ENCODE measurements at regions not wholly inside any gene's neighbourhood (a gene's known extent, or its start where the extent isn't known, plus 50 kb on each side); places are given as distances from the start of the nearest gene placed in this dataset.
"Not testable (repeated sequence)": the region's sequence is repeated elsewhere in the genome, so short reads cannot be mapped to it uniquely, and the experiment has no call there.

DNA sequence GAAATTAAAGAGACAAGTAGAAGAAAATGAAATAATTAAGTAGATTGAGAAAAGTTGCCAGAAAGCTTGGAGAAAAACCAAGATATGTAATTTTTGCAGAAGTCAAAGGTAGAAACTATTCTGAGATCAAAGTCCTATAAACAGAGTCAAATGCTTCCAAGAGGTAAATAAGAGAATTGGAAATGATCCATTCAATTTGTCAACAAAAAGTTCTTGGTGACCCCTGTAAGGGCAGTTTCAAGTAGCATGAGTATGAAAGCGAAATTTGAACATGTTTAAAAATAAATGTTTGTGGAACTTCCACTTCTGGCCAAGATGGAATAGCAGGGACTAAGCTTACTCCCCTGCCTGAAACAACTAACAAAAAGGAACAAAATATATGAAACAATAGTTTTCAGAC is 562.0 kb downstream of the SMARCA1 start:
- Histone ChIP-seq H3K9ac (ENCODE audit: low read length) (no peak overlapping the region), H3K4me1 (ENCODE audit: insufficient read depth, low read length, severe bottlenecking) (no peaks in the 10 kb centered on the region), H3K9me3 (ENCODE audit: low read length) (no peaks in the 10 kb centered on the region), H3F3A (ENCODE audit: insufficient read depth, low read length) (no peaks in the 10 kb centered on the region), H3K27ac (ENCODE audit: low read depth, low read length, poor library complexity, severe bottlenecking) (no peak overlapping the region), H3K9me2 (ENCODE audit: low read depth, low read length) (no peaks in the 10 kb centered on the region), H3K27me3 (ENCODE audit: insufficient read depth, low read length) (no peaks in the 10 kb centered on the region), H3K4me2 (ENCODE audit: low read length) (no peak overlapping the region), H2AFZ (ENCODE audit: low read length) (no peak overlapping the region), H3K4me3 (ENCODE audit: low read depth, low read length, poor library complexity, severe bottlenecking) (no peak overlapping the region), H4K20me1 (ENCODE audit: insufficient read depth, low read length) (no peaks in the 10 kb centered on the region), H3K79me2 (ENCODE audit: insufficient read depth, low read length) (no peaks in the 10 kb centered on the region), H3K36me3 (ENCODE audit: insufficient read depth, low read length) (no peaks in the 10 kb centered on the region)
- TF ChIP-seq, protein P1, sequence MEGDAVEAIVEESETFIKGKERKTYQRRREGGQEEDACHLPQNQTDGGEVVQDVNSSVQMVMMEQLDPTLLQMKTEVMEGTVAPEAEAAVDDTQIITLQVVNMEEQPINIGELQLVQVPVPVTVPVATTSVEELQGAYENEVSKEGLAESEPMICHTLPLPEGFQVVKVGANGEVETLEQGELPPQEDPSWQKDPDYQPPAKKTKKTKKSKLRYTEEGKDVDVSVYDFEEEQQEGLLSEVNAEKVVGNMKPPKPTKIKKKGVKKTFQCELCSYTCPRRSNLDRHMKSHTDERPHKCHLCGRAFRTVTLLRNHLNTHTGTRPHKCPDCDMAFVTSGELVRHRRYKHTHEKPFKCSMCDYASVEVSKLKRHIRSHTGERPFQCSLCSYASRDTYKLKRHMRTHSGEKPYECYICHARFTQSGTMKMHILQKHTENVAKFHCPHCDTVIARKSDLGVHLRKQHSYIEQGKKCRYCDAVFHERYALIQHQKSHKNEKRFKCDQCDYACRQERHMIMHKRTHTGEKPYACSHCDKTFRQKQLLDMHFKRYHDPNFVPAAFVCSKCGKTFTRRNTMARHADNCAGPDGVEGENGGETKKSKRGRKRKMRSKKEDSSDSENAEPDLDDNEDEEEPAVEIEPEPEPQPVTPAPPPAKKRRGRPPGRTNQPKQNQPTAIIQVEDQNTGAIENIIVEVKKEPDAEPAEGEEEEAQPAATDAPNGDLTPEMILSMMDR (IDR thresholded peaks at IDR 0.05; ENCODE audit: low read length): no peak
- TF ChIP-seq EZH2 (IDR thresholded peaks at IDR 0.05; ENCODE audit: borderline replicate concordance, low read length): no peak

DNA sequence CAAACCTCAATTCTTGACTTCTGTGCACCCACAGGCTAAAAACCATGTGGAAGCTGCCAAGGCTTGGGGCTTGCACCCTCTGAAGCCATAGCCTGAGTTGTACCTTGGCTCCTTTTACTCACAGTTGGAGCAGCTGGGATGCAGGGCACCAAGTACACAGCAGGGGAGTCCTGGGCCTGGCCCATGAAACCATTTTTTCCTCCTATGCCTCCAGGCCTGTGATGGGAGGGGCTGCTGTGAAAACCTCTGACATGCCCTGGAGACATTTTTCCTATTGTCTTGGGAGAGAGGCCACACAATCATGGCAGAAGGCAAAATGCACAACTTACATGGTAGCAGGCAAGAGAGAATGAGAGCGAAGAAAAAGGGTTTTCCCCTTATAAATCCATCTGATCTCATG is 568.6 kb downstream of the SMARCA1 start:
- not testable (repeated sequence) for H3K4me1 ChIP-seq (ENCODE audit: insufficient read depth, low read length, severe bottlenecking); H3F3A ChIP-seq (ENCODE audit: insufficient read depth, low read length); H3K9me2 ChIP-seq (ENCODE audit: low read depth, low read length); H3K27ac ChIP-seq (ENCODE audit: low read depth, low read length, poor library complexity, severe bottlenecking); H3K9ac ChIP-seq (ENCODE audit: low read length); H3K79me2 ChIP-seq (ENCODE audit: insufficient read depth, low read length); H3K27me3 ChIP-seq (ENCODE audit: insufficient read depth, low read length); H3K4me2 ChIP-seq (ENCODE audit: low read length); H4K20me1 ChIP-seq (ENCODE audit: insufficient read depth, low read length); H3K4me3 ChIP-seq (ENCODE audit: low read depth, low read length, poor library complexity, severe bottlenecking); H2AFZ ChIP-seq (ENCODE audit: low read length); H3K9me3 ChIP-seq (ENCODE audit: low read length); H3K36me3 ChIP-seq (ENCODE audit: insufficient read depth, low read length)

DNA sequence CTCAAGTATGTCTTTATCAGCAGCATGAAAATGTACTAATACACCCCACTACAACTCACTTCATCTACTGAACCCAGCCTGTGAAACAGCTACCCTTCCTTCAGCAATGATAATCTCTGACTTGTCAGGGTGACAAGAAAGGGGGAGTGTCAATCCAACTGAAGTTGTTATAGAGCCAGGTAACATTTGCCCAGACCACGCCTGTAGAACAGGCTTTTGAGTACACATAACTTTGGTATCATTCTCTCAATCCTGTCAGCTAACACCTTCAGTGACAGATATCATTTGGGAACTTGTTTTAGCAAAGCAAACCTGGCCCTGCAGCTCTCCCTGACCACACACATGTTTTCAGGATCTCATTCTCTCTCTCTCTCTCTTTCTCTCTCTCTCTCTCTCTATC is 592.2 kb downstream of the SMARCA1 start:
- H2AFZ ChIP-seq (ENCODE audit: low read length): no peak overlapping the region
- no peaks in the 10 kb centered on the region for H3K9me2 ChIP-seq (ENCODE audit: low read depth, low read length)
- no peaks in the 10 kb centered on the region for H4K20me1 ChIP-seq (ENCODE audit: insufficient read depth, low read length)
- H3K36me3 ChIP-seq (ENCODE audit: insufficient read depth, low read length): no peaks in the 10 kb centered on the region
- no peak overlapping the region for H3K9ac ChIP-seq (ENCODE audit: low read length)
- H3K27me3 ChIP-seq (ENCODE audit: insufficient read depth, low read length): no peaks in the 10 kb centered on the region
- no peaks in the 10 kb centered on the region for H3K79me2 ChIP-seq (ENCODE audit: insufficient read depth, low read length)
- no peak overlapping the region for H3K4me2 ChIP-seq (ENCODE audit: low read length)
- no peak for TF ChIP-seq EZH2 (IDR thresholded peaks at IDR 0.05; ENCODE audit: borderline replicate concordance, low read length)
- TF ChIP-seq, protein P1 (IDR thresholded peaks at IDR 0.05; ENCODE audit: low read length): no peak
- no peak overlapping the region for H3K27ac ChIP-seq (ENCODE audit: low read depth, low read length, poor library complexity, severe bottlenecking)
- no peaks in the 10 kb centered on the region for H3K4me1 ChIP-seq (ENCODE audit: insufficient read depth, low read length, severe bottlenecking)
- H3F3A ChIP-seq (ENCODE audit: insufficient read depth, low read length): no peaks in the 10 kb centered on the region
- no peak overlapping the region for H3K4me3 ChIP-seq (ENCODE audit: low read depth, low read length, poor library complexity, severe bottlenecking)
- no peaks in the 10 kb centered on the region for H3K9me3 ChIP-seq (ENCODE audit: low read length)

DNA sequence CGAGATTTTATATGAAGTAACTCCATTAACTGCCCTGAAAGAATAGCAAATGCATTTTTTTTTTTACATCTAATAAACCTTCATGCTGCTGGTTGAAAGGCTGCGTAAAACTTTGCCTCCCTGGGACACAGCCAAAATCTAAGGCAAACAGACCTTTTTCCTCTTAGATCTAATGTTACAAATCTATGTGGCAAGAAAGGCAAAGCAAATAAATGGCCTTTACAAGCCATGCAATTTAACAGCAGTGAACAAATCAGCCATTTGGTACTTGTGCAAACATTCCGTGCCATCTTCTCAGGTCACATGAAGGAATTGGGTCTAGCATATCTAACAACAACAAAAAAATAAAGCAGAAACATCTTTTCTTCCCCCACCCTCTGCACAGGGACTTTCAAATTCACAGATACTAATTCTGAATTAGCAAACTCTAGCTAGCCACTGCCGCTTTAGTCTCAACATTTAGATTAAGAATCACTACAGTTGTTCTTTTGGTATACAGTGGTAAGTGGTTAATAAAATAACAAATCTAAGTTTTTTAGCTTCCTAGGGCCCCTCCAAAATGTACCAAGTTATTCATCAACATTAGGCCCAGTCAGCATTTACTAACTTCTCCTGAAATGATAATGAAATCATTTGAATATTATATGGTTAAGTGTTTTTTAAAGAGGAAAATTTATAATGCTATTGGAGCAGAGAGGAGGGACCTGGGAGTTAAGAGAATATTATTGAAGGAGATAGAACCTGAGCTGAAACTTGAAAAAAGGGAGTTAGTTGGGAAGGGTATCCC is 593.8 kb downstream of the SMARCA1 start:
- H3K4me1 ChIP-seq (ENCODE audit: insufficient read depth, low read length, severe bottlenecking): no peaks in the 10 kb centered on the region
- H3K27me3 ChIP-seq (ENCODE audit: insufficient read depth, low read length): no peaks in the 10 kb centered on the region
- no peaks in the 10 kb centered on the region for H3K36me3 ChIP-seq (ENCODE audit: insufficient read depth, low read length)
- H3K27ac ChIP-seq (ENCODE audit: low read depth, low read length, poor library complexity, severe bottlenecking): no peak overlapping the region
- no peaks in the 10 kb centered on the region for H4K20me1 ChIP-seq (ENCODE audit: insufficient read depth, low read length)
- no peak overlapping the region for H3K4me2 ChIP-seq (ENCODE audit: low read length)
- H2AFZ ChIP-seq (ENCODE audit: low read length): no peak overlapping the region
- TF ChIP-seq, protein P1 (IDR thresholded peaks at IDR 0.05; ENCODE audit: low read length): no peak
- no peak for TF ChIP-seq EZH2 (IDR thresholded peaks at IDR 0.05; ENCODE audit: borderline replicate concordance, low read length)
- no peaks in the 10 kb centered on the region for H3F3A ChIP-seq (ENCODE audit: insufficient read depth, low read length)
- no peaks in the 10 kb centered on the region for H3K9me2 ChIP-seq (ENCODE audit: low read depth, low read length)
- no peak overlapping the region for H3K4me3 ChIP-seq (ENCODE audit: low read depth, low read length, poor library complexity, severe bottlenecking)
- H3K9me3 ChIP-seq (ENCODE audit: low read length): no peaks in the 10 kb centered on the region
- H3K9ac ChIP-seq (ENCODE audit: low read length): no peak overlapping the region
- no peaks in the 10 kb centered on the region for H3K79me2 ChIP-seq (ENCODE audit: insufficient read depth, low read length)

All from OCI-LY1 (cell line).